ENCODE measurements at regions not wholly inside any gene's neighbourhood (a gene's known extent, or its start where the extent isn't known, plus 50 kb on each side); places are given as distances from the start of the nearest gene placed in this dataset.

DNA sequence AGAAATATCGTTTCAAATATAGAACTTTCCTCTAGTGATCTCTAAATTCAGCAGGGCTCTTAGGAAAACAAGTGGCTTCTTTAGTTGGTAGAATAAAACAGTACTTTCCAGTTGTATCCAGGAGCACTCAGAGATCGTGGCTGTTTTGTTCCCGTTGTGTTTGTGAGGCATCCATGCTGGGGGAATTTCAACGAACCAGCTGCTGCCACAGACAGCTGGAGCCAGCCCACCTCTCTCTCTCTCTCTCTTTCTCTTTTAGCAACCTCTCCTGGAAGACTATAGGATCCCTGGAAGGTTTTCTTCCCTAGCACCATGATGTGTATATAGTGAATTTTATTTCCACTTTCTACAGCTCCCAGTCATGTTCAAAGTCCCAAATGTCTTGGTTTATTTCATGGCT is 1116.0 kb upstream of the SEMA6A start:
- no peak for DNase-seq
- Mint-ChIP-seq H3K36me3 (no peaks in the 10 kb centered on the region), H3K27ac (no peak overlapping the region), H3K27me3 (no peaks in the 10 kb centered on the region), H3K9me3 (no peaks in the 10 kb centered on the region), H3K4me1 (no peaks in the 10 kb centered on the region), H3K4me3 (no peak overlapping the region)
- POLR2A ChIA-PET: no interaction called here
- ATAC-seq (ENCODE audit: low read depth): no peak

DNA sequence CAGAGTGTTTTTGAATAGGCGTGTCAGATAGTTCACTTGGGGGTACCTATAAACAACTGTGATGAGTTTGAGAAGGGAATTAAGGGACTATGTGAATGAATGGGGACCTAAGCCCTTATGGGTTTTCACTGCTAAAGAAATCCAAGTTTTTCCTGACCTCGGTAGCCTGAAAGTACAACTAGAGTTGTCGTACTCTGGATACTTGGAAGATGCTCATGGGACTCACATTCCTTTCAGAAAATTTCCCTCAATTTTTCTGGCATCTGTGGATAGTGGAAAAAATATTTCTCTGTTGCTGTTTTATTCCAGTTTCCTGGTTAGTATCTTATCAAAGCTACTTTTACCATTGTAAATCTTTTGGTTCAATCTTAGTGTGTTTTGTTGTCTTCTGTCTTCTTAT is 1112.3 kb upstream of the SEMA6A start:
- Mint-ChIP-seq H3K27ac (no peak overlapping the region), H3K36me3 (no peaks in the 10 kb centered on the region), H3K27me3 (no peaks in the 10 kb centered on the region), H3K4me1 (no peaks in the 10 kb centered on the region), H3K4me3 (no peak overlapping the region), H3K9me3 (peaks cover 2% of the 10 kb centered on the region)
- POLR2A ChIA-PET: no interaction called here
- no peak for ATAC-seq (ENCODE audit: low read depth)
- no peak for DNase-seq

DNA sequence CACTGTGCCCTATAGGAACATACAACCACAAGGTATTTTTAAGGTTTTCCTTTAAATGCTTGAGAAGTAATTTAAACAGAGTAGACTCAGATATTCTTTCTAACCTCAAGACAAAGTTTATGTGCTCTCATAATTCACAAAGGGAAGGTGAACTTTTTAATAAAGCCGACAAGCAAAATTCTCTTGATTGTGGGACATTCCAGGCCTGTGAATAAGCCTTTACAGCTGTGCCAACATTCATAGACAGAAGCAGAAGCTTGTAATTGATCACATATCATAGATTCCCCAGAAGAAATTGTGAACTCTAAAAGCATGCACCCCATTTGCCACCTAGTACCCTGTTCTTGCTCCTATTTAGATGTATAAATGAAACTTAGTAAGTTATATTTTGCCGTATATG is 1107.8 kb upstream of the SEMA6A start:
- no peak for ATAC-seq (ENCODE audit: low read depth)
- no peaks in the 10 kb centered on the region for H3K4me1 Mint-ChIP-seq
- POLR2A ChIA-PET: no interaction called here
- H3K27me3 Mint-ChIP-seq: no peaks in the 10 kb centered on the region
- no peak for DNase-seq
- H3K9me3 Mint-ChIP-seq: peaks cover 3% of the 10 kb centered on the region
- H3K36me3 Mint-ChIP-seq: no peaks in the 10 kb centered on the region
- H3K4me3 Mint-ChIP-seq: no peak overlapping the region
- H3K27ac Mint-ChIP-seq: no peak overlapping the region

DNA sequence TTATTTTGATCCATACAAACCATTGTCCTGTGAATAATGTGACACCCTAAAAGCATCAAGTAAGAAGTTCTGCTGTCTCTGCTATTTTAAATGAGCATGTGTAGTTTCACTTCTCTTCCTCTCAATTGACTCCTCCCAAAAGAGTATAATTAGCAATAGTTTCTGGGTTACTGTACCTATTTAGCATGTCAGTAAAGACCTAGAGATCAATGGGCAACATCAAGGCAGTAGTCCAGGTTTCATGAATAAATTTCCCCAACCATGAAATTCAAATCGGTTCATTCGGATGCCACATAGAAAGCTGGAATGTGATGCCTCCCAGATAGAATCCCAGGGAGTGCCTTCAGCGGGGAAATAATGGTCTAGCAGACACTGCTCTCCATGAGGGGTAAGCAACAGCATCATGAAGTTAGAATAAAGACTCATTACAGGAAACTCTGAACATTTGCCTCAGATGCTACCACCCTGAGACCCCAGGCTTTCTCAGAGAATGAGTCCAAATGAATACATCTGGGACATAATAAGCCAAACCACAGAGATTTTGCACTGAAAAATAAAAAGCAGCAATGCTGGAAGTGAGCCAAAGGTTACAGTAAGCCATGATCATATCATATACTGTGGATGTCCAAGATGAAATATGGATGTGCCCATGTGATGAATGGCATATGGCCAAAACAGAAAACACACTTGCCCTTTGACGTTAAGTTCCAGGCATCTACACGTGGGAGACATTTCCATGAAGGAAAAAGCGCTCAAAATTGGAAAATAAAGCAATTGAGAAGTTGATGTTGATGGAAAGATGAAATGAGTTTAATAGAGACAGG is 1107.0 kb upstream of the SEMA6A start:
- H3K4me1 Mint-ChIP-seq: no peaks in the 10 kb centered on the region
- H3K4me3 Mint-ChIP-seq: no peak overlapping the region
- H3K27me3 Mint-ChIP-seq: no peaks in the 10 kb centered on the region
- peaks cover 3% of the 10 kb centered on the region for H3K9me3 Mint-ChIP-seq
- no peaks in the 10 kb centered on the region for H3K36me3 Mint-ChIP-seq
- no peak overlapping the region for H3K27ac Mint-ChIP-seq
- no peak for ATAC-seq (ENCODE audit: low read depth)
- DNase-seq: no peak
- POLR2A ChIA-PET: no interaction called here

DNA sequence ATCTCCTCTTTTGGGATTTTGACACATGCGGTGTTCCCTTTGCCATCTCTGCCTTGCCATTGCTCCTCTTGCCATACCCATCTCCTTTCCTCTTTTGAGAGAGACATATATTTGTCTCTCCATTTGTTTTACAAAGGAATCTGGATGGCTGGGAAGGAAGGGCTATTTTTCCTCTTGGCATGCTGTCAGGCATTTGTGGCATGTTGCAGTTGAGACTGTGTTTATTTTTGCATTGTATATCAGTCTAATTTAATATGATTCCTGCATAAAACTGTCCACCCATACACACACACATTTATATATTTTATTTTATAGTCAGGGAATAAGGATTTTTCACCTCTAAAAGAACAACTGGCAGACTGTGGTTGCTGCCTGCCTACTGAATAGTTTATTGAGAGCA is 1105.8 kb upstream of the SEMA6A start:
- ATAC-seq (ENCODE audit: low read depth) (no peak), DNase-seq (no peak)
- no peak overlapping the region for H3K4me3 Mint-ChIP-seq
- peaks cover 3% of the 10 kb centered on the region for H3K9me3 Mint-ChIP-seq
- no peaks in the 10 kb centered on the region for H3K27me3 Mint-ChIP-seq
- H3K27ac Mint-ChIP-seq: no peak overlapping the region
- no peaks in the 10 kb centered on the region for H3K36me3 Mint-ChIP-seq
- POLR2A ChIA-PET: no interaction called here
- H3K4me1 Mint-ChIP-seq: no peaks in the 10 kb centered on the region

DNA sequence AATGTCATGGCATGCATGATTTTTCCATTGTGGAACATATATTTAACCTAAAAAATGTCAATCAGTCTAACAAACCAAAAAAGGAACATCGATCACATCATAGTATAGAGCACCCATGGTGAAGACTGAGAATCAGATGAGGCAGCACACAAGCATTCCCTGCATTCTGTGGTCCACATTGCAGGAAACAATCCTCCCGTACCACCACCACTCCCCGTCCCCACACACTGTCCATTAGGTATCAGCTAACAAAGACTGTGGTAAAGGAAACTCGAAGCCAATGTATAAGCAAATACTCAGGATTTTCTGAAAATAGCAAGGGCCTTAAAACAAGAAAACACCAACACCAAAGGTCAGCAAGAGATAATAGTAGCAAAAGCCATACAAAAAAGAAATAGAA is 1104.4 kb upstream of the SEMA6A start:
- Mint-ChIP-seq H3K4me3 (no peak overlapping the region), H3K36me3 (no peaks in the 10 kb centered on the region)

DNA sequence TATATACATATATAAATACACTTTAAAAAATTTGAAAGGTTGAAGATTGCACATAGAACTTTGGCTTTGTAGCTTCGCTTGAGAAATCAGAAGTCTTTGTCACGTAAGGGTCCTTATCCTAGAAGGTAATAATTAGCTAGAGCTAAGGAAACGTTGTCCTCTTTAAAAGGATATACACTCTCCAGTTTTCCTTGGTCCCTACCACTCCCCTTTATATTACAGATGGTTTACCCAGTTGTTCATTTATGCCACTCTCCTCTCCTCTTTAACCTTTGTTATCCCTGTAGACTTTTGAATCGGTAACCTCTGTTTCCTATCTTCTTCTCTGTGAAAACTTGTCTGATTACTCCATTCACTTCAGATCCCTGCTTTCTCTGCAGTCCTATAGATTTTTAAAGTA is 1101.0 kb upstream of the SEMA6A start:
- DNase-seq: no peak

More for the DNA sequence above, 1104.4 kb upstream of the SEMA6A start:
- Mint-ChIP-seq H3K27me3 (no peaks in the 10 kb centered on the region), H3K4me1 (no peaks in the 10 kb centered on the region), H3K9me3 (peaks cover 3% of the 10 kb centered on the region), H3K27ac (no peak overlapping the region)
- DNase-seq (no peak), ATAC-seq (ENCODE audit: low read depth) (no peak)
- POLR2A ChIA-PET: no interaction called here

DNA sequence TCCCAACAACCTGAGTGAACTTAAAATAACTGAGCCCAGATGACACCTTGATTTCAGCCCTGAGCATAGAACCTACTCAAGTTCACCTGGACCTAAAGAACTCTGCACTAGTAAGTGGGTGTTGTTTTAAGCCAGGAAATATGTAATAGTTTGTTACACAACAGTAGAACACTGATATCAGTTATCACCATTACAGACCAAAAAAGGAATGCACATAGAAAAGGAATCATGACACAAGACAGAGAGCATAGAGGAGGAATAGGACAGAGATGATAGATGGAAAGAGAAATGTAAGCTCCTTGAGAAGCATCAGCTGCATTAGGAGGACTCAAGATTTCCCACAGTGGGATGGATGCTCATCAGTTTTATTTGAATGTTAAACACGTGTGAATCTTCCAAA is 1096.9 kb upstream of the SEMA6A start:
- H3K27ac Mint-ChIP-seq: no peak overlapping the region

More for the DNA sequence above, 1101.0 kb upstream of the SEMA6A start:
- POLR2A ChIA-PET: no interaction called here
- no peak for ATAC-seq (ENCODE audit: low read depth)
- Mint-ChIP-seq H3K4me3 (no peak overlapping the region), H3K9me3 (peaks cover 3% of the 10 kb centered on the region), H3K36me3 (no peaks in the 10 kb centered on the region), H3K27me3 (no peaks in the 10 kb centered on the region), H3K4me1 (no peaks in the 10 kb centered on the region), H3K27ac (no peak overlapping the region)

DNA sequence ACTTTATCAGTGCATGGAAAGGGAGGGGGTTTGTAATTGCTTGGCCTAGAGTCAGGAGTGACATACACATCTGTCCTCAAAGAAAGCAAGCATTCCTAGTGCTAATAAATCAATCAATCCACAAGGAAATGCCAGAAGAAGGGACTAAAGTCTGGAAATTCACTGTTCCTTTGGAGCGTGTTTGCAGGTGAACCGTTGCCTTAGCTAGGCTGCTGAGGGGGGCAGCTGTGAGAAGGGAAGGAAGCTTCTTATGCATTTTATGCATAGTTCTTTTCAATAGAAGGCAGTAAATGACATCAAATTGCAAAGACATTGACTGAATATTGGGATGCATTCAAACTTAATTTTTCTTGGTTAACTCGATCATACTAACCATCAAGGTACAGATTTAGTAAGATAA is 1092.5 kb upstream of the SEMA6A start:
- Mint-ChIP-seq H3K27me3 (no peaks in the 10 kb centered on the region), H3K4me1 (no peaks in the 10 kb centered on the region), H3K9me3 (peaks cover 1% of the 10 kb centered on the region), H3K27ac (no peak overlapping the region), H3K36me3 (peaks cover 2% of the 10 kb centered on the region), H3K4me3 (no peak overlapping the region)
- DNase-seq: no peak
- POLR2A ChIA-PET: no interaction called here
- ATAC-seq (ENCODE audit: low read depth): no peak

More for the DNA sequence above, 1096.9 kb upstream of the SEMA6A start:
- POLR2A ChIA-PET: no interaction called here
- Mint-ChIP-seq H3K27me3 (no peaks in the 10 kb centered on the region), H3K4me1 (no peaks in the 10 kb centered on the region), H3K36me3 (no peaks in the 10 kb centered on the region), H3K9me3 (peaks cover 1% of the 10 kb centered on the region), H3K4me3 (no peak overlapping the region)
- ATAC-seq (ENCODE audit: low read depth) (no peak), DNase-seq (no peak)

DNA sequence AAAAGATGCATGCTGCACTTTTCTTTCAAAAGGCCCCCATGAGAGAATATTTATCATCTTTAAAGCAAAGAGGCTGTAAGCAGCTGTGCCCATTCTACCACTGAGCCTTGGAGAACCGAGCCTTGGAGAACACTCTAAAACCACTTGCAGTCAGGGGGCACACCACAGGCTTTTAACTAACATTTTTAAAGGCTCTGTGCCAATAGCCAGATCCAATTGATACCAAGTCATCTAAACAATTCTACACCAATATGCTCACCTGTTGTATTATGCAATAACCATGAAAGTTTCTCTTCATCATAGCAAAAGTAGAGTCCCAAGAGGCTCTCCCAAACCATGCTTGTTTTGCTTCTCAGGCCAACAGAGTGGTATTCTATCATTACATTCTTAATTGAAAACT is 1090.5 kb upstream of the SEMA6A start:
- no peak overlapping the region for H3K27ac Mint-ChIP-seq
- DNase-seq (no peak), ATAC-seq (ENCODE audit: low read depth) (no peak)
- POLR2A ChIA-PET: no interaction called here
- no peaks in the 10 kb centered on the region for H3K4me1 Mint-ChIP-seq
- no peak overlapping the region for H3K4me3 Mint-ChIP-seq
- H3K9me3 Mint-ChIP-seq: no peaks in the 10 kb centered on the region
- H3K36me3 Mint-ChIP-seq: peaks cover 2% of the 10 kb centered on the region
- no peaks in the 10 kb centered on the region for H3K27me3 Mint-ChIP-seq

DNA sequence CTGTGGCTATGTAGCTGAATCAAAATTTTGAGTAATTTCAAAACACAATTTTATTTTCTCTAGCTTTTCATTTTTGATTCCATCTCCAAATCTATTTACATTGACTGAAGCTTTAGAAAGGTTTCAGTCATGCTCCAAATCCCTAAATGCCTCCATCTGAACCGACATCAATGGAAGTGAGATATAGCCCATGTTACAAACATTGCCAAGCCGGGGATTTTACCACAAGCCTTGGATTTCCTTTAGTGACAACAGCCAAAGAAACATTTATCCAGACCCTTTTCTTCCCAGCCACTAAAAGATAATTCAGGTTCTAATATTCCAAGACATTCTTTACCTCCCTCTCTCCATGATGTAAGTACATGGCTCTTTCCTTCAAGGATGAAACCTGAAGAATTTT is 1087.7 kb upstream of the SEMA6A start:
- no peak for DNase-seq
- H3K27ac Mint-ChIP-seq: no peak overlapping the region
- peaks cover 2% of the 10 kb centered on the region for H3K36me3 Mint-ChIP-seq
- ATAC-seq (ENCODE audit: low read depth): no peak
- H3K4me1 Mint-ChIP-seq: no peaks in the 10 kb centered on the region
- POLR2A ChIA-PET: no interaction called here
- H3K9me3 Mint-ChIP-seq: peaks cover 4% of the 10 kb centered on the region
- no peaks in the 10 kb centered on the region for H3K27me3 Mint-ChIP-seq
- no peak overlapping the region for H3K4me3 Mint-ChIP-seq

DNA sequence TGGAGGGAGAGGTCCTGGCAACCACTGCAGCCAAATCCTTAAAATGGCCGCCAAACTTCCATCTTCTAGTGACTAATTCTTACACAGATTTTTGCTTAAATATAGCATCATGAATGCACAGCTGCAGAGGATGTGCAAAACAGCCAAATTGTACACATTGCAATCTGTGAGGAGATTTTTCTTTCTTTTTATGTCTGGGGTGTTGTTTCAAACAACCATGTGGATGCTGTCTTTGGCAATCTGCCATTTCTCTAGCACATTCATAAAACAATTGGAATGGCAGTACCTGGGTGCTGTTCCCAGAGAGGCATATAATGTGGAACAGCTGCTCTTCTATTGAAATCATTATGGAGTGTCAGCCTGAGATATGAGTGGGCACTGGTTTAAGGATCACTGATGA is 1082.9 kb upstream of the SEMA6A start:
- DNase-seq (no peak), ATAC-seq (ENCODE audit: low read depth) (no peak)
- H3K9me3 Mint-ChIP-seq: peaks cover 4% of the 10 kb centered on the region
- H3K36me3 Mint-ChIP-seq: no peaks in the 10 kb centered on the region
- no peak overlapping the region for H3K4me3 Mint-ChIP-seq
- no peaks in the 10 kb centered on the region for H3K27me3 Mint-ChIP-seq
- H3K27ac Mint-ChIP-seq: no peak overlapping the region
- H3K4me1 Mint-ChIP-seq: no peaks in the 10 kb centered on the region
- POLR2A ChIA-PET: no interaction called here

DNA sequence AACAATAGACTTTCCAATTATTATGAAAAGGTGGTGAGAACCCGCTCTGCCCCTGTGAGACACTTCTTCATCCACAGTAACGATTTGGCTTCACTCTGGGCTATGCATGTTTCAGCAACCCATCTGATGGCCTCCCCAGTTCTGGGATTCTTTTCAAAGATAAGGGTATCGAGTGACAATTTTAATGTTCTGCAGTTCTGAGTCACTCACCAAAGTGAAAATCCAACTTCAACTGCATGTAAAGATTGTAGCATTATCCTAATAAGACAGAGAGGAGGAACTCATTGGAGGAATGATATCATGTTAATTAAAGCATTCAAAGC is 1078.3 kb upstream of the SEMA6A start:
- POLR2A ChIA-PET: no interaction called here
- ATAC-seq (ENCODE audit: low read depth) (no peak), DNase-seq (no peak)
- H3K36me3 Mint-ChIP-seq: no peaks in the 10 kb centered on the region
- H3K27ac Mint-ChIP-seq: no peak overlapping the region
- no peaks in the 10 kb centered on the region for H3K4me1 Mint-ChIP-seq
- peaks cover 2% of the 10 kb centered on the region for H3K9me3 Mint-ChIP-seq
- no peaks in the 10 kb centered on the region for H3K27me3 Mint-ChIP-seq
- no peak overlapping the region for H3K4me3 Mint-ChIP-seq

DNA sequence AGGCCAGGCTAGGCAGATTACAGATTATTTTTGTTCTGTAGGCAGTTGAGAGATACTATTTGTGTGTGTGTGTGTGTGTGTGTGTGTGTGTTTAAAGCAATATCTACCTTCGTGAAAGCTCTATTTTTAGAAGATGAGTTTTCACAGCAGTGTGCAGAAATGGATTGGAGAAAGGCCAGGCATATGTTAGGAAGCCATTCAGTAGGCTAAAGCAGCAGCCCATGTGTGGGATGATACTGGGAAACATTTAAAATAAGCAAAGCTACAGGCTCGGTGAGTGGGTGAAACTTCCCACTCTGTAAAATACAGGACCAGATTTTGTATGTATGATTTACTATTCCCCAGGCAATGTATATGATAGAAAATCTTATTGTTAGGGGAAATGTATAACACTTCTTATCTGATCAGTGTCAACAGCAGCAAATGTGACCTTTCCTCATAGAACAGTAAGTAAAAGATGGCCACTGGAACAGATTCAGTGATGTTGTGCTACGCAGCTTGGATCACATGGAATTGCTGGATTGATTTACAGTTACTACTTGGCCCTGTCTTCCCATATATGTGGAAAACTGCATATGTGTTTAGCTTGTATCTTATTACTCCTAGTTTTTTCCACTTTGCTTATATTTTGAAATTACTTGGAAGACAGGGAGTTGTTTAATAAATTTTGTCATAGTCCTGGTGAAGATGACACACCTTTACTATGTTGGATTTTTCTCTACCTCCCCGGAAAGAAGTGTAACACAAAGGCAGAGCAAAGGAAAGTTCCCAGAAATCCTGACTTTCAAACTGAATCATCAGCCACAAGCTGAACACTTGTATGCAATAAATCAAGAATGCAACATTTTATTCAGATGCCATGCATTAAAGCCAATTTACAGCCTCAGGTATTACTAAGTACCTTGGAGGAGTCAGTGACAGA is 1077.7 kb upstream of the SEMA6A start:
- no peak overlapping the region for H3K27ac Mint-ChIP-seq
- H3K27me3 Mint-ChIP-seq: no peaks in the 10 kb centered on the region
- POLR2A ChIA-PET: no interaction called here
- no peaks in the 10 kb centered on the region for H3K4me1 Mint-ChIP-seq
- no peak for ATAC-seq (ENCODE audit: low read depth)
- no peaks in the 10 kb centered on the region for H3K36me3 Mint-ChIP-seq
- no peak for DNase-seq
- no peak overlapping the region for H3K4me3 Mint-ChIP-seq
- no peaks in the 10 kb centered on the region for H3K9me3 Mint-ChIP-seq
